Osteoblast (primary cell): ENCODE measurements at regions not wholly inside any gene's neighbourhood (a gene's known extent, or its start where the extent isn't known, plus 50 kb on each side); places are given as distances from the start of the nearest gene placed in this dataset. TPM values are rescaled to one million over a fixed set of nuclear protein-coding genes. Genes with fewer than 3 reads are reported as not detected.

Experiments used
- DNase-seq: peaks from one replicate; pipeline ENCODE4 v3.0.0; 2011; ENCODE audit warnings: low spot score, mixed read lengths; ENCODE audit not compliant: insufficient read length; ENCODE audit errors: missing footprints
- H2AFZ ChIP-seq: 2 replicates; pipeline ENCODE4 v1.6.0; 2011; ENCODE audit warnings: mild to moderate bottlenecking, low read length
- H3K27ac ChIP-seq: 2 replicates; pipeline ENCODE4 v1.5.1; 2011; ENCODE audit warnings: mild to moderate bottlenecking, low read depth, low read length, moderate library complexity
- H3K27me3 ChIP-seq: 2 replicates; pipeline ENCODE4 v1.6.0; 2012; ENCODE audit warnings: mild to moderate bottlenecking, control low read depth, inconsistent platforms, low read length, moderate library complexity; ENCODE audit not compliant: insufficient read depth
- H3K36me3 ChIP-seq: 2 replicates; pipeline ENCODE4 v1.5.1; 2011; ENCODE audit warnings: mild to moderate bottlenecking, low read length, control low read depth, moderate library complexity; ENCODE audit not compliant: insufficient read depth
- H3K4me1 ChIP-seq: 2 replicates; pipeline ENCODE4 v1.5.1; 2011; ENCODE audit warnings: mild to moderate bottlenecking, low read length, control low read depth, moderate library complexity; ENCODE audit not compliant: insufficient read depth
- H3K4me2 ChIP-seq: 2 replicates; pipeline ENCODE4 v1.6.0; 2011; ENCODE audit warnings: mild to moderate bottlenecking, low read length; ENCODE audit not compliant: insufficient read depth
- H3K4me3 ChIP-seq: fragments of 200-600 bp; sonication (generic); 3 replicates; pipeline ENCODE4 v1.5.1; 2012; ENCODE audit warnings: mild to moderate bottlenecking, low read length, inconsistent platforms; ENCODE audit not compliant: insufficient read depth
- H3K79me2 ChIP-seq: 2 replicates; pipeline ENCODE4 v1.6.0; 2012; ENCODE audit warnings: mild to moderate bottlenecking, low read length, control low read depth, inconsistent platforms; ENCODE audit not compliant: insufficient read depth
- H3K9me3 ChIP-seq: 2 replicates; pipeline ENCODE4 v1.5.1; 2011; ENCODE audit warnings: low read depth, low read length, control low read depth
- H4K20me1 ChIP-seq: 2 replicates; pipeline ENCODE4 v1.6.0; 2012; ENCODE audit warnings: mild to moderate bottlenecking, low read length, control low read depth; ENCODE audit not compliant: insufficient read depth
- CTCF ChIP-seq: IDR thresholded peaks from 2 replicates; pipeline ENCODE4 v1.5.1; 2011; ENCODE audit warnings: mild to moderate bottlenecking, low read depth, low read length, moderate library complexity; ENCODE audit errors: extremely low read depth
- small RNA-seq: library from RNA; depleted of rRNA; stranded (forward); fragments of <200 nt; gene quantifications from one replicate; pipeline ENCODE3, GENCODE V24; 2012

- no peak overlapping the region for H3K4me3 ChIP-seq
- H3K79me2 ChIP-seq = no peaks in the 10 kb centered on the region
Measured at GRCh38 chr18:42675810-42676209, 439.7 kb downstream of the RIT2 start.

GRCh38 chr18:42683094-42683493 is 432.4 kb downstream of the RIT2 start:
- DNase-seq = no peak
- Histone ChIP-seq H3K4me2 (no peak overlapping the region), H3K27ac (no peak overlapping the region), H3K4me1 (no peaks in the 10 kb centered on the region), H3K9me3 (no peaks in the 10 kb centered on the region), H3K27me3 (no peaks in the 10 kb centered on the region), H4K20me1 (no peaks in the 10 kb centered on the region), H3K79me2 (no peaks in the 10 kb centered on the region), H3K36me3 (no peaks in the 10 kb centered on the region), H3K4me3 (no peak overlapping the region), H2AFZ (no peak overlapping the region)
- no peak for TF ChIP-seq CTCF

More at GRCh38 chr18:42675810-42676209, 439.7 kb downstream of the RIT2 start:
- TF ChIP-seq CTCF = no peak
- Histone ChIP-seq H4K20me1 (no peaks in the 10 kb centered on the region), H3K27me3 (no peaks in the 10 kb centered on the region), H3K4me2 (no peak overlapping the region), H3K9me3 (no peaks in the 10 kb centered on the region), H2AFZ (no peak overlapping the region), H3K27ac (no peak overlapping the region), H3K36me3 (no peaks in the 10 kb centered on the region), H3K4me1 (no peaks in the 10 kb centered on the region)
- DNase-seq = no peak

- no peak overlapping the region for H3K4me2 ChIP-seq
- no peak overlapping the region for H3K4me3 ChIP-seq
- H4K20me1 ChIP-seq = no peaks in the 10 kb centered on the region
- H3K79me2 ChIP-seq = no peaks in the 10 kb centered on the region
- H3K36me3 ChIP-seq = no peaks in the 10 kb centered on the region
- TF ChIP-seq CTCF = no peak
- no peaks in the 10 kb centered on the region for H3K4me1 ChIP-seq
- H2AFZ ChIP-seq = no peak overlapping the region
- no peak overlapping the region for H3K27ac ChIP-seq
- DNase-seq = no peak
- no peaks in the 10 kb centered on the region for H3K27me3 ChIP-seq
- H3K9me3 ChIP-seq = no peaks in the 10 kb centered on the region
Measured at GRCh38 chr18:42689310-42689709, 426.2 kb downstream of the RIT2 start.

Small RNA genes in the stretch of these regions (small RNA-seq; reads per million reads assigned to genes)
- not detected for gene RNA5SP454
